Activated CD4-positive, alpha-beta T cell treated with anti-CD3 and anti-CD28 coated beads, Interleukin-10, Interleukin-2, amounts not matched to agents 100 ng/mL and 50 ng/mL, durations not matched to agents 16 hours and 8 hours (primary cell): ENCODE measurements at regions not wholly inside any gene's neighbourhood (a gene's known extent, or its start where the extent isn't known, plus 50 kb on each side); places are given as distances from the start of the nearest gene placed in this dataset.
"Not testable (repeated sequence)": the region's sequence is repeated elsewhere in the genome, so short reads cannot be mapped to it uniquely, and the experiment has no call there.

ENCODE experiments used
- DNase-seq: peaks from one replicate; pipeline ENCODE4 v3.0.0-alpha.2; 2020

- DNase-seq: no peak
Observed at GRCh38 chr2:51344886-51345285, 313.0 kb upstream of the NRXN1 start.

DNA sequence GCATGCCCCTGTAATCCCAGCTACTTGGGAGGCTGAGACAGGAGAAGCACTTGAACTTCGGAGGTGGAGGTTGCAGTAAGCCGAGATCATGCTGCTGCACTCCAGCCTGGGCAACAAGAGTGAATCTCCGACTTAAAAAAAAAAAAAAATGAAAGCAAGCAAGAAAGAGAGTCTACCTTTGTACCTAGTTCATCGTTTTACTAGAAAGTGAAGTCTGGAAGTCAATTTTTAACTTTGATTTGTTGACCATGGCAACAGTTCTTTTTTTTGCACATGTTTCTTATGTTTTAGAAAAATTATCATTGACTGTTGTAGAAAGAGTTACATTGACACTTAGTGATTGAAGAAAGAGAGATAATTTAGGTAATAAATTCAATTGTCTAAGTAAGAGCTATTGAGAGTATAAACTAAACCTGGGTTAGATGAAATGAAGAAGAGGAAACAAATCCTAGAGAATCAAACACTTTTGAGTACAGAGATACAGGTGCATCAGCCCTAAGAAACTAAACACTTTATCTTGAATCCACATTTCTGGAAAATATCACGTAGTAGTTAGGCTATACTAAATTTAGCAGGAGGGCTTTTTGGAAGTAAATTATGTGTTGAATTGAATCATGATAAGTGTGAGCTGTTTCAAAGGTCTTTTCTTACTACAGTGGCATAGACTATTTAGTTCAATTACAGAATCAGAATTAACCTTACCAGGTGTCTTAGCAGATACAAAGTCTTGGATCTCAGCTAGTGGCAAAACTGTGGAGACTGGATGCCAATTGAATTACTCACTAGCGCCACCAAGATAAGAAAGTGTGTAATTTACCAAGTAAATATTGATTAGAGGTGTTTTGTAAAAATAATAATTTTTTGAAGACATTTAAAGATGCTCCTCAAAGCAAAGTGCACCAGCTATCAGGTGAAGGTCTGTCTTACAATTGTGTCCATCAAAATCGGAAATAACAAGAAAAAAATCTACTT is 303.4 kb upstream of the NRXN1 start:
- no peak for DNase-seq

GRCh38 chr2:51329512-51329911 is 297.6 kb upstream of the NRXN1 start:
- no peak for DNase-seq

GRCh38 chr2:51324051-51324450 is 292.1 kb upstream of the NRXN1 start:
- no peak for DNase-seq

DNA sequence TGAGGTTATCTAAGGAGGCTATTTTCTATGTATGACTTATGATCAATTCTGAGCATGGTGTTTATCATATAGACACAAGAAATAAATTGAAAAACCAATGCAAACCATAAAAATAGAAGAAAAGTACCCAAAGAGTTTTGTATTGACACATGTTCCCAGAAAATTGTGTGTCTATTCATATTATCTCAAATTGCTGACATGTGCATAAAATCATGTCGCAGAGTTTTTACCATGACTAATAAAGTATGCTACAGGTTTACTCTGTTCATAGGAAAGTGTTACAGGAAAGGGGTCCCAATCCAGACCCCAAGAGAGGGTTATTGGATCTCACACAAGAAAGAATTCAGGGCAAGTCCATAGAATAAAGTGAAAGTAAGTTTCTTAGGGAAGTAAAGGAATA is 290.7 kb upstream of the NRXN1 start:
- no peak for DNase-seq

DNA sequence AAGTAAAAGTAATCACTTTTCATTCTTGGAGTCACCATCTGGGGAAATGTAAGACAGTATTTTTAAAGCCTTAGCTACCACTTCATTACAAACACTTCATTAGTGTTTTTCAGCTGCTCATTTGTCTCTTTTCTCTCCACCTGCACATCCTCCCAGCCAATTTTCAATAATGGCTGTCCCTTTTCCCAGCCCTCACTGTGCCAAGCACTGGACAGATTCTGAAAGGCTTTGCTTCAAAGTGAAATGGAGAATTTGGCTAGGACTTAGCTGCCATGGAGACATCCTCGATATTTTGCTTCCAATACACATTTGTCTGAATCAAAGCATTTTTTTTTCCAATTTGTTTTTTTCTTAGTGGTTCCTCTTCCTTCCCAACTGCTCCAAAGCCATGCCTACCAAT is 272.4 kb upstream of the NRXN1 start:
- no peak for DNase-seq

GRCh38 chr2:51301381-51301780 is 269.4 kb upstream of the NRXN1 start:
- DNase-seq: no peak

DNA sequence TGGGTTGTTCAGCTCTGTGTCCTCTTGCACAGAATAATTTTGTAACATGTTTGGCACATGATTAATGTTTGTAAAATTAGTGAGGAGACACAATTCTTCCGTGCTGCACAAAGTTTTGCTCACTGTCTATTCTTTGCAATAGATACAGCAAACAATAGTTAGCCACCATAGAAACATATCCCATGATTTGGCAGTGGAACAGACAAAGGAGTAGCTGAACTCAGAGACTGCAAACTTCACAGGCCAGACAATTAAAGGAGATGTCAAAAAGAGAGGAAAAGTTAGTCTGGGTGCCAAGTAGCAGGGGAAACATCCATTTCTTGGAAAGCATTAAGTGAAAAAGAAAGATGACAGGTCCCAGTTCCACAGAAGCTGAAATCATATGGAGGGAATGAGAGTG is 267.4 kb upstream of the NRXN1 start:
- no peak for DNase-seq

GRCh38 chr2:51297488-51297887 is 265.6 kb upstream of the NRXN1 start:
- DNase-seq: no peak

DNA sequence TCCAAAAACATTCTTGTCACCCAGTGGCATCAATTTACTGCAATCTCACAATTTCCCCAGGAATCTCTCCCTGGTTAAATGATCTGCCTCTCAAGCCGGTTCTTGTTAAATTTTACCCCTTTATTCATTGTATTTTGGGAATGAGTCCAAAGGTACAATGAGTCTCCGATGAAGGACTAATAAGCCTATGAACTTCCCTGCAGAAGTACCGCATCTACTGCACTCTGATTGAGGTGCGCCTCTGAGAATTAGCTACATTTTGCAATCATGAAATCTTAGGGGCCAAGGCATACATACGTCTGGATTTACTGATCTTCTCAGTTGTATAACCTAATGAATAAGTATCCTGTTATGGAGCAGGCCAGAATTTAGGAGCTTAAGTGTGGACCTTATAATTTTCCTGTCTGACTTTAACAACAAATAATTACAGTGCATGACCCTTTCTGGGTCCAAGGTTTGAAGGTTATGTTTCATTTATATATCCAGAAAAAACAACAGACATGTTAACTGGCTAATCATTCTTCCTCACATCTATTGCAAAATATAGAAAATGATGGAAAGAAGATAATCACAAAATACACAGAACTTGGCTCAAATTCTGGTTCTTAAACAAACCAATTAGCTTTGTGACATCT is 261.8 kb upstream of the NRXN1 start:
- no peak for DNase-seq

- no peak for DNase-seq
Observed at GRCh38 chr2:51291762-51292551, 260.0 kb upstream of the NRXN1 start.

GRCh38 chr2:51290725-51291124 is 258.8 kb upstream of the NRXN1 start:
- DNase-seq: no peak

- no peak for DNase-seq
Observed at GRCh38 chr2:51289045-51289444, 257.1 kb upstream of the NRXN1 start.

GRCh38 chr2:51268191-51268590 is 236.3 kb upstream of the NRXN1 start:
- no peak for DNase-seq

DNA sequence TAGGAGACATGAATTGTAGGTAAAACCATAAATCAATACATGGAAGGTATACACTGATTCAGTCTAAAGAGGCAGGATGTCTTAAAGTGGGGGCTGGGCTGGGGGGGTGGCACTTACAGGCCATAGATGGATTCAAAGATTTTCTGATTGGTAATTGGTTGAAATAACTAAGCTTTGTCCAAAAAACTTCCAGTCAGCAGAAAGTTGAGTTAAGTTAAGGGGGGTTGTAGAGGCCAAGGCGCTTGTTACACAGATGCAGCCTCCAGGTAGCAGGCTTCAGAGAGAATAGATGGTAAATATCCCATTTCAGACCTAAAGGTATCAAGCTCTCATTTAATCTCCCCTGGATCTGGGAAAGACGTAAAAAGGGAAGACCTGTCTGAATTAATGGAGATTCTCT is 233.6 kb upstream of the NRXN1 start:
- no peak for DNase-seq

DNA sequence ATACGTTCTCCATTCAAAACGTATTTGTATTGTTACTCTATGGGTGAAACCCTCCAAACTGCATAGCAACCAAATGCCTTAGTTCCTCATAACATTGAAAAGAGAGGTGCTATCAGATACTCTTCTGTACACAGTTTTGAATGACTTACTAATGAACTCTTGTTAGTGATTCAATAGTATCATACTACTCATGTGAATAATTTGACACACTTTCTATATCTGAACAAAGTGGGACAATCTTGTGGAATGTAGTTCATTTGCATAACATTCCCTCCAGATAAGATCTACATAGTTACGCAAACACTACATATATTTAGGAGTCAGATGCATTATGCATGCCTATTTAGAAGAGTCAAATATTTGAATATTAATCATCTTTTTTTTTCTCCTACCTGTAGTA is 232.0 kb upstream of the NRXN1 start:
- DNase-seq: no peak

GRCh38 chr2:51263101-51263500 is 231.2 kb upstream of the NRXN1 start:
- not testable (repeated sequence) for DNase-seq

DNA sequence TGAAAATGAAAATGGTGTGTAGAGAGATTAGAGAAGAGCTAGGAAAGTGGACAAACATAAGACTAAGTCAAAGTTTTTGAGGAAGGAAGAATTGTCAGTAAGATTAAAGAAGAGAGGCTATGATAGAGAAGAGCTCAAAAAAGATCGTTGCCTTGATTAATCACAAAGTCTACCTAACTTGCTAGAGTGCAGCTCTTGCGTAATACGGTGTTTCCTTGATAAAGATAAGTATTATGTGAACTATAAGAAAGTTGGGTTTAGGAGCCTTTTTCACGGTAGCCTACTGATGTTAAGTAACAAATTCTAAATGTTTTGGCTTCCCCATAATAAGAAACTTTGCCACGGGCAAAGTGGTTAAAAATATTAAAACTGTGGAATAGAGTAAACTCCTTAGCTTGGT is 226.4 kb upstream of the NRXN1 start:
- DNase-seq: no peak

GRCh38 chr2:51256736-51257135 is 224.8 kb upstream of the NRXN1 start:
- DNase-seq: no peak

DNA sequence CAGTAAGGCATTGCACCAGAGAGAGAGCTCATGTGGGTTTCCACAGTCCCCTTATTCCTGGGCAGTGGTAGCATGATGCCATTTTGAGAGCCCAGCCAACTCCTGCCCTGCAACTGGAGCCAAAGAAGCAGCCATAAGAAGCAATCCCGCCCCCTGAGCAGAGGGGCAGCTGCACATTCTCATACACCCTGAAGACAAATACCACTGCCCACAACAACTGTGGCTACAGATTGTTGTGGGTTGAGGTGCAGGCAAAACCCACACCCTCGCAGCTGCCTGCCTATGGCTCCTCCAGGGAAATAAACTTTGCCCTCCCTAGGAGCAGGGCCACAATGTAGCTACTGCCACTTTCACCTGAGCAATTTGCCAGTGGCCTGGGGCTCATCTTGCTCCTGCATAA is 219.4 kb upstream of the NRXN1 start:
- no peak for DNase-seq

DNA sequence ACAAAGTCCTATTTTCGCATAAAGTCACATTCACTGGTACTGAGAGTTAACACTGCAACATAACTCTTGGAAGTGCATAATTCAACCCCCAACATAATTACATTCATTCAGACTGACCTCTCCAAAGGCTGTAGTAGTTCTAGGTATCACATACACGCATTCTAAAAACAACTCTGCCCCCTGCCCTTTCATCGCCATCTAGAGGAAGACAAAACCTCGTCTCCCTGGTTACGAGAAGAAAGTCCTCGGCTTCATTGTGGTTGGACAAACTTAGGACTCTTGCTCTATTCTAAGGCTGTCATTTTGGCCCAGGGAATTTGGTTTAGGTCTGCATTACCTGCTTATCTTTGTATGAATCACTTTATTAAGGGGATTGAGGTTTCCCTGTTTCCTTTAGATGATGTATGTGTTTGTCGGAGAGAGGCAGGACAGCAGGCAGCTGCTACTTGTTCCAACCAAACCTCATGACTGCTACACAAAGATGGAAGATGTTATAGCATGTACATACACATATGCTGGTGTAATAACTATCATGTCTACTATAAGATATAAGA is 215.4 kb upstream of the NRXN1 start:
- DNase-seq: no peak

DNA sequence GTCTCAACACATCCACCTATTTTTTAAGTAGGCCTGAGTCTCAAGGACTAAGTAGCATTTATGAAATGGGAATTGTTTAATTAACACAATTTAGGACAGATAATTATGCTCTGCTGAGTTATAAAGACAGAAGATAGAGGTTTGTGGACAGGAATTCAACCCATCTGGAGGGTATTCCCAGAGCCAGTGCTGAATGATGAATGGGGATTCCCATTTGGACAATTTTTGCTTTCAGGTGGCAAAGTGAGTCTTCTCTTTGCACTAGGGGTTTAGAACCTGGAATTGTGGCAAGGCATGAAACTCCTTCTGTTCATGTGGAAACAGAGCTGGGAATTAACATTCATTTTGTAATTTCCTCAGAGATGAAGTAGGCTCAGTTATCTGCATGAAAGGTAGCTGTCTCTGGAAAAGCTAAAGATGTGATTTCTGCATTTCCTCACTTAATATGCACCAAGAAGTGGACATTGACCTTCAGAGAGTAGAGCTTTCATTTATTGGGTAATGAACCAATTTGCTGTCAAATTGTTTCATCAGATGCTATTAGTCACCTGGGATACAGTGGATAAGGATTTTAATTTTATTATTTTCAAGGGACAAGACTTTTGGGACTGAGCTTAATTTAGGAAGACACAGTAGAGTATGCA is 212.1 kb upstream of the NRXN1 start:
- DNase-seq: no peak
